Choroid plexus epithelial cell (primary cell): ENCODE measurements at regions not wholly inside any gene's neighbourhood (a gene's known extent, or its start where the extent isn't known, plus 50 kb on each side); places are given as distances from the start of the nearest gene placed in this dataset.

Experiments
- DNase-seq: peaks from one replicate; pipeline ENCODE4 v3.0.0-alpha.2; 2010; ENCODE audit warnings: low read depth
- H3K4me3 ChIP-seq: 2 replicates; pipeline ENCODE4 v1.5.1; 2011; ENCODE audit warnings: low read depth, mild to moderate bottlenecking, control low read depth, low read length, moderate library complexity
- TF ChIP-seq, protein P1 (sequence below): conservative IDR thresholded peaks from 2 replicates; pipeline ENCODE4 v1.5.1; 2011; ENCODE audit warnings: low read depth, mild to moderate bottlenecking, control low read depth, inconsistent platforms, low read length, moderate library complexity

- H3K4me3 ChIP-seq, result no peak overlapping the region
- TF ChIP-seq, protein P1, sequence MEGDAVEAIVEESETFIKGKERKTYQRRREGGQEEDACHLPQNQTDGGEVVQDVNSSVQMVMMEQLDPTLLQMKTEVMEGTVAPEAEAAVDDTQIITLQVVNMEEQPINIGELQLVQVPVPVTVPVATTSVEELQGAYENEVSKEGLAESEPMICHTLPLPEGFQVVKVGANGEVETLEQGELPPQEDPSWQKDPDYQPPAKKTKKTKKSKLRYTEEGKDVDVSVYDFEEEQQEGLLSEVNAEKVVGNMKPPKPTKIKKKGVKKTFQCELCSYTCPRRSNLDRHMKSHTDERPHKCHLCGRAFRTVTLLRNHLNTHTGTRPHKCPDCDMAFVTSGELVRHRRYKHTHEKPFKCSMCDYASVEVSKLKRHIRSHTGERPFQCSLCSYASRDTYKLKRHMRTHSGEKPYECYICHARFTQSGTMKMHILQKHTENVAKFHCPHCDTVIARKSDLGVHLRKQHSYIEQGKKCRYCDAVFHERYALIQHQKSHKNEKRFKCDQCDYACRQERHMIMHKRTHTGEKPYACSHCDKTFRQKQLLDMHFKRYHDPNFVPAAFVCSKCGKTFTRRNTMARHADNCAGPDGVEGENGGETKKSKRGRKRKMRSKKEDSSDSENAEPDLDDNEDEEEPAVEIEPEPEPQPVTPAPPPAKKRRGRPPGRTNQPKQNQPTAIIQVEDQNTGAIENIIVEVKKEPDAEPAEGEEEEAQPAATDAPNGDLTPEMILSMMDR, result no peak
- no peak for DNase-seq
Measured at GRCh38 chr13:78190296-78190695, 271.7 kb upstream of the EDNRB start.

- TF ChIP-seq, protein P1, result no peak
- DNase-seq, result no peak
- no peak overlapping the region for H3K4me3 ChIP-seq
Measured at GRCh38 chr13:78187781-78188180, 269.1 kb upstream of the EDNRB start.

DNA sequence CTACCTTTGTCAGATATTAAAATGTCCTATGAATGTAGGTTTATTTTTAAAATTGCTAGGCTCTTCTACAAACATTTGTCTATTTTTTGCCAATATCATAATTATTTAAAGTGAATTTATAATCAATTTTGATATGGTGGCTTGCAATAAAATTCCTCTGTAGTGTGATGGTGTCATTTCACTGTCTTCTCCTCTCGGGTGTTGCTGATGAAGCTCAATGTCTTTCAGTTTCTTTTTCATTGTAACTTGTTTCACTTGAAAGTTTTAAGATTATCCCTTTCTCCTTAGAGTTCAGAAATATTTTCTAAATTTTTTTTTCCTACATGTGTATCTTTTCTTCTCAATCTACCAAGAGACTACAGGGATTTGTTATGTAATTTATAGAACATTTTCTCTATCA lies 267.1 kb upstream of the EDNRB start:
- no peak for DNase-seq
- no peak overlapping the region for H3K4me3 ChIP-seq
- TF ChIP-seq, protein P1, result no peak

GRCh38 chr13:78183732-78184131 lies 265.1 kb upstream of the EDNRB start:
- no peak overlapping the region for H3K4me3 ChIP-seq
- TF ChIP-seq, protein P1, result no peak
- DNase-seq, result no peak

DNA sequence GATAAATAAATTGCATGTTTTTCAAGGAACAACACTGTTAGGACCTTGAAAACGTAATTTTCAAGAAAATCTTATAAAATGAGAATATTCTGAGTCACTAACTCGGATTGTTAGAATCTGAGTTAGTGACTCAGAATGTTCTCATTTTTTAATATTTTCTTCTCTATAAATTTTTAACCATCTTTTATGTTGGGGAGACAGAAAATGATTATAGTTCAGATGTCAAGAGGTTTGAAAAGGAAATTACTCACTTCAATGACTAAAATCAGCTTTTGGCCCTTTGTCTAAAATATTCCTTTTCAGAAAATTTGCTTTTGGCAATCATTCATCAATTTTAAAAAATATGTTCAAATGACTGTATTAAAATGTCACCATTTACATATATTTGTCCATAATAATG lies 264.2 kb upstream of the EDNRB start:
- no peak overlapping the region for H3K4me3 ChIP-seq
- TF ChIP-seq, protein P1, result no peak
- DNase-seq, result no peak

- H3K4me3 ChIP-seq, result no peak overlapping the region
- TF ChIP-seq, protein P1, result no peak
- DNase-seq, result no peak
Measured at GRCh38 chr13:78177306-78177705, 258.7 kb upstream of the EDNRB start.

- TF ChIP-seq, protein P1, result no peak
- no peak overlapping the region for H3K4me3 ChIP-seq
- no peak for DNase-seq
Measured at GRCh38 chr13:78176880-78177279, 258.2 kb upstream of the EDNRB start.
